Loucy (cell line): ENCODE measurements at regions not wholly inside any gene's neighbourhood (a gene's known extent, or its start where the extent isn't known, plus 50 kb on each side); places are given as distances from the start of the nearest gene placed in this dataset.

Source experiments
- CTCF ChIP-seq: fragments of 200-600 bp; sonication (generic); conservative IDR thresholded peaks from 2 replicates; pipeline ENCODE4 v1.5.1; 2014; ENCODE audit warnings: mild to moderate bottlenecking, antibody characterized with exemption, low read length
- EZH2phosphoT487 ChIP-seq: fragments of 200-600 bp; IDR thresholded peaks from 2 replicates; pipeline ENCODE4 v1.6.1; 2018; ENCODE audit warnings: antibody characterized with exemption, mild to moderate bottlenecking, moderate library complexity, borderline replicate concordance

- TF ChIP-seq CTCF, result no peak
- TF ChIP-seq EZH2phosphoT487, result no peak
Measured at GRCh38 chr6:14455876-14456648, 338.5 kb downstream of the CD83 start.
